HFFc6 (cell line): ENCODE measurements at regions not wholly inside any gene's neighbourhood (a gene's known extent, or its start where the extent isn't known, plus 50 kb on each side); places are given as distances from the start of the nearest gene placed in this dataset.

Experiments used
- DNase-seq: peaks from one replicate; pipeline ENCODE4 v3.0.0-alpha.2; 2018
- H3K27ac Mint-ChIP-seq: 2 replicates; pipeline ENCODE4 v1.8.0; 2020; ENCODE audit warnings: mild to moderate bottlenecking, mixed read lengths
- H3K27me3 Mint-ChIP-seq: 2 replicates; pipeline ENCODE4 v1.8.0; 2021; ENCODE audit warnings: mild to moderate bottlenecking, moderate library complexity, mixed read lengths; ENCODE audit not compliant: insufficient read depth
- H3K36me3 Mint-ChIP-seq: 2 replicates; pipeline ENCODE4 v1.8.0; 2021; ENCODE audit warnings: low read depth, mixed read lengths
- H3K4me1 Mint-ChIP-seq: 2 replicates; pipeline ENCODE4 v1.8.0; 2020; ENCODE audit warnings: low read depth, mixed read lengths
- H3K4me3 Mint-ChIP-seq: 2 replicates; pipeline ENCODE4 v1.8.0; 2020; ENCODE audit warnings: mild to moderate bottlenecking, moderate library complexity, mixed read lengths
- H3K9me3 Mint-ChIP-seq: 2 replicates; pipeline ENCODE4 v1.8.0; 2020; ENCODE audit warnings: mild to moderate bottlenecking, mixed read lengths
- CTCF ChIP-seq: fragments of 200-600 bp; sonication (generic); IDR thresholded peaks from 2 replicates; pipeline ENCODE4 v1.5.0; 2021; ENCODE audit warnings: antibody characterized with exemption, mild to moderate bottlenecking

GRCh38 chr17:5873781-5874180, 196.4 kb upstream of the WSCD1 start:
- peaks cover 5% of the 10 kb centered on the region; the same call in 1 of the 2 replicates for H3K9me3 Mint-ChIP-seq
- H3K4me1 Mint-ChIP-seq, result peaks cover 7% of the 10 kb centered on the region
- H3K27me3 Mint-ChIP-seq, result peaks cover 31% of the 10 kb centered on the region
- no peak overlapping the region for H3K27ac Mint-ChIP-seq
- DNase-seq, result no peak
- no peaks in the 10 kb centered on the region for H3K36me3 Mint-ChIP-seq
- H3K4me3 Mint-ChIP-seq, result no peak overlapping the region
- TF ChIP-seq CTCF, result no peak

GRCh38 chr17:5874486-5874885, 195.7 kb upstream of the WSCD1 start:
- no peak for DNase-seq
- Mint-ChIP-seq H3K9me3 (peaks cover 5% of the 10 kb centered on the region; the same call in 1 of the 2 replicates), H3K36me3 (no peaks in the 10 kb centered on the region), H3K27ac (no peak overlapping the region), H3K4me1 (peaks cover 7% of the 10 kb centered on the region), H3K4me3 (no peak overlapping the region), H3K27me3 (peaks cover 31% of the 10 kb centered on the region)
- no peak for TF ChIP-seq CTCF

- no peak overlapping the region for H3K27ac Mint-ChIP-seq
Observed at GRCh38 chr17:5877366-5877765, 192.8 kb upstream of the WSCD1 start.

GRCh38 chr17:5877948-5878347, 192.2 kb upstream of the WSCD1 start:
- Mint-ChIP-seq H3K36me3 (no peaks in the 10 kb centered on the region), H3K4me1 (no peaks in the 10 kb centered on the region), H3K27ac (no peak overlapping the region), H3K9me3 (no peaks in the 10 kb centered on the region), H3K27me3 (peaks cover 23% of the 10 kb centered on the region), H3K4me3 (no peak overlapping the region)
- TF ChIP-seq CTCF, result no peak
- no peak for DNase-seq

More at GRCh38 chr17:5877366-5877765, 192.8 kb upstream of the WSCD1 start:
- H3K4me3 Mint-ChIP-seq, result no peak overlapping the region
- H3K36me3 Mint-ChIP-seq, result no peaks in the 10 kb centered on the region
- H3K4me1 Mint-ChIP-seq, result no peaks in the 10 kb centered on the region
- peaks cover 23% of the 10 kb centered on the region for H3K27me3 Mint-ChIP-seq
- no peak for DNase-seq
- no peaks in the 10 kb centered on the region for H3K9me3 Mint-ChIP-seq
- TF ChIP-seq CTCF, result no peak

GRCh38 chr17:5881849-5882248, 188.3 kb upstream of the WSCD1 start:
- H3K27ac Mint-ChIP-seq, result no peak overlapping the region
- no peak for DNase-seq

More at GRCh38 chr17:5881849-5882248, 188.3 kb upstream of the WSCD1 start:
- H3K27me3 Mint-ChIP-seq, result peaks cover 9% of the 10 kb centered on the region
- H3K9me3 Mint-ChIP-seq, result no peaks in the 10 kb centered on the region
- H3K4me3 Mint-ChIP-seq, result no peak overlapping the region
- TF ChIP-seq CTCF, result no peak
- no peaks in the 10 kb centered on the region for H3K36me3 Mint-ChIP-seq
- H3K4me1 Mint-ChIP-seq, result peaks cover 8% of the 10 kb centered on the region
